HG03280 (cell line): ENCODE measurements at regions not wholly inside any gene's neighbourhood (a gene's known extent, or its start where the extent isn't known, plus 50 kb on each side); places are given as distances from the start of the nearest gene placed in this dataset.
A peak's percentile ranks its signal among the peaks of the same experiment; 100 is the strongest.

Experiments
- ATAC-seq: cut with Tn5 transposase; IDR thresholded peaks from one replicate; pipeline ENCODE4 v1.9.1; 2021; ENCODE audit warnings: mild to moderate bottlenecking, moderate library complexity; ENCODE audit not compliant: unreplicated experiment

DNA sequence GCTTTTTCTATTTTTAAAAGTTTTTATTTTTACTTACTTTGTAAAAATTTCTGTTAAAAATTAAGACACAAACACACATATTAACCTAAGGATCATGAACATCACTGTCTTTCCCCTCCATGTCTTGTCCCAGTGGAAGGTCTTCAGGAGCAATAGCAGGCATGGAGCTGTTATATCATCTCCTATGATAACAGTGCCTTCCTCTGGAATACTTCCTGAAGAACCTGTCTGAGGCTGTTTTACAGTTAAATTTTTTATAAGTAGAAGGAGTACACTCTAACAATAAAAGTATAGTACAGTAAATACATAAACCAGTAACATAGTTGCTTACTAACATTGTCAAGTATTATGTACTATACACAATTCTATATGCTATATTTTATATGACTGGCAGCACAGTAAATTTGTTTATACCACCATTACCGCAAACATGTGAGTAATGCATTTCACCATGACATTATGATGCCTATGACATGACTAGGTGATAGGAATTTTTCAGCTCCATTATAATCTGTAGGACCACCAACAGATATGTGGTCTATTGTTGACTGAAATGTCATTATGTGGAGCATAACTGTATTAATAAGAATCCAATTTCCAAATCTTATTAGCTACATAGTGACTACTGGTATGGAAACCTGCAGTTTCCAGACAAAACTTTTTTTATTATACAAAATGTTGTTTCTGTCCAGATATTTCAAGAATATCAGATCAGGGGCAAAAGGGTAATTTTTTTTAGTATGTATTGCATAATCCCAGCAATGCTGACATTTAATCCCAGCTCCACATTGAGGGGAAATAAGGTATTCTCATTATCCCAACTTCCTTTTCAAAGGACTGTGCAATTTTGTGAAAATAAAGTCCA is 337.2 kb upstream of the SLC39A10 start:
- ATAC-seq: no peak

DNA sequence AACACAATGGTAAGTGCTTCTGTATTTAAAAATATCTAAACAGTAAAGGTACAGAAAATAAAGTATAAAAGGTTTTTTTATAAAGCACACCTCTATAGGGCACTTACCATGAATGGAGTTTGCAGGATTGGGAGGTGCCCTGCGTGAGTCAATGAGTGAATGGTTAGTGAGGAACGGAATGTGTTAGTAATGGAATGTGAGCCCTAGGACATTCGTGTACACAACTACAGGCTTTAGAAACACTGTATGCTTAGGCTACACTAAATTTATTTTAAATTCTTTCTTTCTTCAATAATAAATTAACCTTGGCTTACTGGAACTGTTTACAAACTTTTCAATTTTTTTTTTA is 337.9 kb upstream of the SLC39A10 start:
- ATAC-seq: no peak

DNA sequence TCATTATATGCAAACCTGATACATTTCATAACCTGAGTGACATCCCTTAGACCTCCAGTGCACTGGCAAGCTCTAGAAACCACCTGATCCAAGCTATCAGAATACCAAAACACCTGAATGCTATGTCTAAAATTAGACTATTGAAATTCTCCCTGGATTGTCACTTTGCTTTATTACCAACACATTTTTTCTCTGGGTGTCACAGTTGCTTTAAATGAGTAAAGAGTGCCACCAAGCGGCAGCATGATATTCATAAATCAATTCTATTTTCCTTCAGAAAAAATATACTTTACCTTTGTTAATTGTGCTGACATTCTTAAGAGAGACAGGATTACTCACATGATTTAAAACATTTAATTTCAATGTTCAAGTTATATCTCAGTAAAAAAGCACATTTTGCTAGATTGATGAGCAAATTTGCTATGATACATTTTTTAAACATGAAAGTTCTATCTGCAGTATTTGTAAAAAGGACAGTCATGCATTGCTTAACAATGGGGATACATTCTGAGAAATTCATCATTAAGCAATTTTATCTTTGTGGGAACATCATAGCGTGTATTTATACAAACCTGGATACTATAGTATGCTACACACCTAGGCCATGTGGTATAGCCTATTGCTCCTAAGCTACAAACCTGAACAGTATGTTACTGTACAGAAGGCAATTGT is 338.4 kb upstream of the SLC39A10 start:
- ATAC-seq: peak; percentile 43

DNA sequence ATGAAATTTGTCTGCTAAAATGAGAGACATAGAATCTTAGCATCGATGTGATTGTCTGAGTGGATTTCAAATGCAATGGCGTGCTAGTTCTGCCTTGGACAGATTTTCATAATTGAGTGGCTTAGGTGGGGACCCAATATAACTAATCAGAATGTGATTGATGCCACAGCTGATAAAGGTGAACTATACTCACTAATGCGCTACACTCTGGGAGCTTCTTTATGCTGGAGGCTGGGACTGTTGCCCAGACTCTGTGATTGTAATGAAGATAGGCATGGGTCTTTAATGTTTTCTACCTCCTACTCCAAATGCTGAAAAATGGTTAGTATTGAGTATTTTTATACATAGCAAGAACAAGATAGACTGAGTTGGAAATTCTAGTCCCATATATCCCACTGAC is 339.5 kb upstream of the SLC39A10 start:
- no peak for ATAC-seq

DNA sequence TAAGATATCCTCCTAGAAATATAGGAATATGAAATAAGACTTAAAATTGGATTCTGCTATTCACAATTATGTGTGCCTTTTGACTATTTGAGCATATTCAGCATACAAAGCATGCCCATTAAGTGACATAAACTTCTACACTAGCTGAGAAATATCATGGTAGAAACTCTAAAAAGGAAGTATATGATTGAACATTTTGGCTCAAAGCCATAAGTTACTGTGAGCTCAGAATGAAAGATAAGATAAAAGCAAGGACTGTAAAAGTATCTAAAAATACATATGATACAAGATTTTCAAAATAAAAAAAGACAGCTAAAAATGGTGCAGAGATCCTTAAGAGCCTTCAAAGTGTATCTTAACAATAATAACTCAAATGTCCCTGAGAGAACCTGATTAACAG is 340.5 kb upstream of the SLC39A10 start:
- ATAC-seq: no peak

DNA sequence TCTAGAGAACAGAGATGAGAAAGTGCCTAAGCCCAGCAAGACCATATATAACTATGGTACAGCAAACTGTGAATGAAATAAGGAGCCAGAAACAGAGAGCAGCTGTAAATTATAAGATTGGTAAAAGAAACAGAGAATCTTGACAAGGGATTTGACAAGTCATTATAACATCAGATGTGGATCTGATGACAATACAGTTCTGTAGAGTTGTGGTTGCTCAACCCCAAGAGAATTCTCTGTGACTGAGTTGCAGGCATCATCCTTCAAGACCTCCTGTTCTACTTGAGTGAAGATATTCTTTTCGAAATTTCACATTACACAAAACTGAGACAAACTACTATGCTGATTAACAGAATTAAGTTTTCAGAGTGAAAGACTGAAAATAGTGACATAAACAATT is 343.1 kb upstream of the SLC39A10 start:
- peak; percentile 38 for ATAC-seq

DNA sequence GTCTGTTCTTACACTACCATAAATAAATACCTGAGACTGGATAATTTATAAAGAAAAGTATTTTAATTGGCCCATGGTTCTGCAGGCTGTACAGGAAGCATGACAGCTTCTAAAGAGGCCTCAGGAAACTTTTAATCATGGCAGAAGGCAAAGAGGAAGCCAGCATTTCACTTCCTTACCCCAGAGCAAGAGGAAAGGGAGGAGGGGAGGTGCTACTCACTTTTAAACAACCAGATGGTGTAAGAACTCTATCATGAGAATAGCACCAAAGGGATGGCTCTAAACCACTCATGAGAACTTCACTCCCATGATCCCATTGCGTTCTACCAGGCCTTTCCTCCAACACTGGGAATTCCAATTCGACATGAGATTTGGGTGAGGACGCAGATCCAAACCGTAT is 344.4 kb upstream of the SLC39A10 start:
- ATAC-seq: no peak

DNA sequence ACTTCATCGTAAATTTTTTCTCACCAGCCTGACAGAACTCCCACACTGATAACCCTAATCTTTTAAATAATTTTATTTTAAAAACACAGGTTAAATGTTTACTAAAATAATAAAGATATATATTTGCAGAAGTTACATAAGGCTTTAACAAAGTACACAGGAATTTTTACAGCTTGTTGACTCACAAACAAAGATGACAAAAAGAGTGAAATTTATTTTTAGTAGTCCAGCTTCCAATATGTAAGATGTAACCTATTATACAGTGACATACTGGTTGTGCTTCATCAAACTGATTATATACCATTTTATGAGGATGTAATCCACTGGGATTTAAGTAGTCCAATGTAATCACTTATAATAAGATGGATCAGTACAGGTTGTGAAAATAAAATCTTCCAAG is 348.9 kb upstream of the SLC39A10 start:
- ATAC-seq: no peak

DNA sequence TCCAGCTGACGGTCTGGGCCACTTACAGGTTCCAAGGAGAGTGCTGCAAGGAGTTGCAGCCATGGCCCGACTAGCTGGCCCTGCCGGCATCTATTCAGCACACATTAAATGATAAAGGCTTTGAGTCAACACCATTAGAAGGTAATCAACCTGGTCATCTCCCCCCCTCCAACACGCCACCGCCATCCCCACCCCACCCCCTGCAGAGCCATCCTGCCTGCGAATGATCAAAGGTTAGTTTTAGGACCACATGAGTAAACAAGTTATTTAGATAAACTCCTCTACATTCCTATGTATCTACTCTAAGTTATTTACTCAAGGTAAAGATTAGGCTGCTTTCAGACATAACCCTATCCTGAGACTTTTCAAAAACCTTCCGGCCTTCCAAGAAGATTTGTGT is 349.3 kb upstream of the SLC39A10 start:
- no peak for ATAC-seq

DNA sequence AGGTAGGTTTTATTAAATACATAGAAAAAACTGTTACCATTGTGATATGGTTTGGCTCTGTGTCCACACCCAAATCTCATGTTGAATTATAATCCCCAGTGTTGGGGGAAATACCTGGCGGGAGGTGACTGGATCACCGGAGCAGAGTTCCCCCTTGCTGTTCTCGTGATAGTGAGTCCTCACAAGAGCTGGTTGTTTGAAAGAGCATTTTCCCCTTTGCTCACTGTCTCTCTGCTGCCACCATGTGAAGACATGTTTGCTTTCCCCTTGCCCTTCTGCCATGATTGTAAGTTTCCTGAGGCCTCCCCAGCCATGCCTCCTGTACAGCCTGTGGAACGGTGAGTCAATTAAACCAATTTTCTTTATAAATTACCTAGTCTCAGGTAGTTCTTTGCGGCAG is 352.7 kb upstream of the SLC39A10 start:
- no peak for ATAC-seq

DNA sequence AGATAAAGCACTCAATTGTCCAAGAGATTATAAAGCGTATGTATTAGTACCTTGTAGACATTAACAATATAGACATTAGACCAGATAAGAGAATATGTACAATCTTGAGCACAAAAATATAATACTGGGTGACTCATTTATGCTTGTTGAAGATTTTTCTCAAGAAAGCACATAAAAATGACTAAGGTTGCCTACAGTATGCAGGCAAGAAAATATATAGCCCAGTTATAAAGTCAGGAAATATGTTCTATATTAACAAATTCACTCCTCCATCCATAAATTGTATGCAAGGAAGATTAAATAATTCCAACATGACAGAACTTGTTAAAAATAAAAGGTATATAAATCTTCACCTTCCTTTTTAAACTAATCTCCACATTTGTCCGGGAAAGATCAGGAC is 356.4 kb upstream of the SLC39A10 start:
- ATAC-seq: no peak

DNA sequence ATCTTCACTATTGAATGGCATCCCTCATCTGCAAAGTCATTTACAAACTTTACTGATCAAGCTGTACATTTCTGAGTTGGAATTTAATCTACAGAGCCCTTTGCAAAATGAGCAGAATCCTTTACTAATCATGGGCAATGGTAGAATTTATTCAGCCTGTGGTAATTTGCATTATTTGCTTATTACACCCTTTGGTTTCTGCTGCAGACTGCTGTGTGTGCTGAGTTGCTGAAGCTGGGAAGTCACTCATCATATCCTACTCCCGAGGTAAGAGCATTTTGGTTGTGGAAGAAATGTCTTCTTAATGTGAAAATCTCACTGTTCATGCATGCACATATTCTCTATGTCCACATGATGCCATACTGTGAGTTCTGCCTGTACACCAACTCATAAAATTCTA is 357.4 kb upstream of the SLC39A10 start:
- ATAC-seq: no peak

DNA sequence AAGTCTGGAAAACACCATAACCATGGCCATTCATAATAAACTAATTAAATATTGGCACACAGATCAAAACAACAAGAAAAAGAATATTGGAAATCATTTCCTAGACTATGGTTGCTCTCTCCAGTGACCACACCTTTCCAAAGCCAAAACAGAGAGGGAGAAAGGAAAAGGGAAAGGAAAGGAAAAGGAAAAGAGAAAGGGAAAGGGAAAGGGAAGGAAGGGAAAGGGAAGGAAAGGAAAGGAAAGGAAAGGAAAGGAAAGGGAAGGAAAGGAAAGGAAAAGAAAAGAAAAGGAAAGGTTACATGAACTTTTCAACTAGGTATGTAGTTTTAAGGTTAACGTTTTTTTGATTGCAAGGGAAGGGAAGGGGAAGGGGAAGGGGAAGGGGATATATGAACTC is 360.5 kb upstream of the SLC39A10 start:
- no peak for ATAC-seq

DNA sequence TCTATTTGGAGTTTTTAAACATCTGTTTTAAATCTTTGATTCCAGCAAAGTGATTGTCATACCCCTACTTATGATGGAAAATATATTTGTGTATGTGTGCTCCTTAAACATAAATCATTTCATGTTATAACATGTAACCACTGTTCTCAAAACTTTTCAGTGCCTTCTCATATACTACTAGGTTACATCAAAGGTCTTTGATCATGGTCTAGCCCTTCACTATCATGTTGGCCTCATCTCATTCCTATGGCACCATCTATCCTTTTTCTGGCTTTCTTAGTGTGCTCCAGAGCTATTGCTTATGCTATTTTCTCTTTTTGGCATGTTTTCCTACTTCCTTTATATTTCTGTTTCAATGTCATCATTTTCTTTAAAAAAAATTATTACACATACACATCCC is 367.9 kb upstream of the SLC39A10 start:
- no peak for ATAC-seq

DNA sequence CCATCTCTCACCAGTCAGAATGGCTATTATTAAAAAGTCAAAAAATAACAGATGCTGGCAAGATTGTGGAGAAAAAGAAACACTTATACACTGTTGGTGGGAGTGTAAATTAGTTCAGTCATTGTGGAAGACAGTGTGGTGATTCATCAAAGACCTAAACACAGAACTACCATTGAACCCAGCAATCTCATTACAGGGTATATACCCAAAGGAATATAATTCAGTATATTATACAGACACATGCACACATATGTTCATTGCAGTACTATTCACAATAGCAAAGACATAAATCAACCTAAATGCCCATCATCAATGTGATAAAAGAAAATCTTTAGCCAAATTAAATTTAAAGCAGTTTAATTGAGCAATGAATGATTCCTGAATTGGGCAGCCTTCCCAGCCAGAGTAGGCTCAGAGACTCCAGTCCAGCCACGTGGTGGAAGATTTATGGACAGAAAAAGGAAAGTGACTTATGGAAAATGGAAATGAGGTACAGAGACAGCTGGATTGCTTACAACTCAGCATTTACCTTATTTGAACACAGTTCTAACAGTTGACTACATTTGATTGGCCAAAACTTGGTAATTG is 377.1 kb upstream of the SLC39A10 start:
- no peak for ATAC-seq

DNA sequence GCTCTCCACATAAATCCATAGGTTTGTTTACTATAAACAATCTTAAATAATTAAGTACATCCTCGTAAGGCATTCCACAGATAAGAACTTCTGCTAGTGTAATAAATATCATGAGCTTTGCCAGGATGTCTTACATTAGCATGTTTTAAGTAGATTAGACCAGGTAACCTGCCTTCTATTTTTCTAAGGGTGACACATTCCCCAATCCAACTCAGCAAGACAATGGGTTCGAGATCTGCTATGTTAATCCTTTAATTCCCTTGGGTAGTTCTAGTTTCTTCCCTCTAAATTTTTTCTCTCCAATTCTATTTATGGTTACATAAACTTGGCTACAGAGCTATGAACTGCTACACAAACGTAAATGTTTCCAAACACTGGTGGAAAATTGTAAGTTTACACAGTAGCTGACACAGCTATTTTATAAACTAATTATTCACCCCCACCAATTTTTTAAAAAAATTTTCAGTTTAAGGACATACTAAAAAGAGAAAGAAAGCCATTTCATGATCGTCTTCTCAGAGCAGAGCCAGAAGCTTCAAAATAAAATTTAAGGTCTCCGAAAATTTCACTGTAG is 386.5 kb upstream of the SLC39A10 start:
- no peak for ATAC-seq

DNA sequence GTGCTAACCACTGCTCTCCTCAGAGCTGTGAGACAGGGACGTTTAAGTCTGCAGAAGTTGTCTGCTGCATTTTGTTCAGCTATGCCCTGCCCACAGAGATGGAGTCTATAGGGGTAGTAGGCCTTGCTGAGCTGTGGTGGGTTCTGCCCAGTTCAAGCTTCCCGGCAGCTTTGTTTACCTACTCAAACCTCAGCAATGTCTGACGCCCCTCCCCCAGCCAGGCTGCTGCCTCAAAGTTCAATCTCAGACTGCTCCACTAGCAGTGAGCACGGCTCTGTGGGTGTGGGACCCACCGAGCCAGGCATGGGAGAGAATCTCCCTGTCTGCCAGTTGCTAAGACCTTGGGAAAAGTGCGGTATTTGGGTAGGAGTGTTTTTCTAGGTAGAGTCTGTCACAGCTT is 387.8 kb upstream of the SLC39A10 start:
- no peak for ATAC-seq

DNA sequence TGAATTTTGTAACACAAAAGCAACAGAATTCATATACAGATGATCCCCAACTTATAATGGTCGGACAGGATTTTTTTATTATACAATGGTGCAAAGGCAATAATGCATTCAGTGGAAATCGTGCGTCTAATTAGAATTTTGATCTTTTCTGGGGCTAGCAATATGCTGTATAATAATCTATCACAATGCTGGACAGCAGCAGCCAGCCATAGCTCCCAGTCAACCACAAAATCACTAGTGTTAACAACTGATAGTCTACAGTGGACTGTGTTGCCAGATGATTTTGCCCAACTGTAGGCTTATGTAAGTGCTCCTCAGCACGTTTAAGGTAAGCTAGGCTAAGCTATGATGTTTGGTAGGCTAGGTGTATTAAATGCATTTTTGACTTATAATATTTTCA is 399.0 kb upstream of the SLC39A10 start:
- ATAC-seq: no peak

DNA sequence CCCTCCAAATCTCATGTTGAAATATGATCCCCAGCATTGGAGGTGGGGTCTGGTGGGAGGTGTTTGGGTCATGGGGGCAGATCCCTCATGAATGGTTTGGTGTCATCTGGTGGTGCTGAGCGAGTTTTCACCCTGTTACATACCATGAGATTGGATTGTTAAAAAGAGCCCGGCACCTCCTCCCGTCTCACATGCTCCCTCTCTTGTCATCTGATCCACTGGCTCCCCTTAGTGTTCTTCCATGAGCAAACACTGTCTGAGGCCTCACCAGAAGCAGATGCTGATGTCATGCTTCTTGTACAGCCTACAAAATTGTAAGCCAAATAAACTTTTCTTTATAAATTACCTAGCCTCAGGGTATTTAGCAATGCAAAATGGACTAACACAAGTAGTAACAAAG is 405.0 kb upstream of the SLC39A10 start:
- ATAC-seq: no peak

DNA sequence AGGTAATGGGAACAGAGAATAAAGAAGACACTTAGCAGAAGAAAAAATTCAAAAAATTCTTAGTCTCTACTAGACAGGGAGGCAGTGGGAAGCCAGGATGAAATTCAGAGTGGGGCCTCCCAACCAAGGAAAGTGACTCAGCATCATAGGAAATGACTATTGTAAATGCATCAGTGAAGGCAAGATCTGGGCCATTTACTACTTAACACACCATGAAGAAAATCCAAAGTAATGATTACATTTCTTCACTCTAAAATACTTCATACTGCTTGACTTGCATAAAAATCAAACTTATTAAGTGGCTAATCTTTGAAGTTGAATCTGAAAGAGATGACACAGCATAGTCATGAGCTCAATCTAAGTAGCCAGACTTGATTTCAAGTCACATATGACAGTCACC is 405.8 kb upstream of the SLC39A10 start:
- ATAC-seq: no peak

DNA sequence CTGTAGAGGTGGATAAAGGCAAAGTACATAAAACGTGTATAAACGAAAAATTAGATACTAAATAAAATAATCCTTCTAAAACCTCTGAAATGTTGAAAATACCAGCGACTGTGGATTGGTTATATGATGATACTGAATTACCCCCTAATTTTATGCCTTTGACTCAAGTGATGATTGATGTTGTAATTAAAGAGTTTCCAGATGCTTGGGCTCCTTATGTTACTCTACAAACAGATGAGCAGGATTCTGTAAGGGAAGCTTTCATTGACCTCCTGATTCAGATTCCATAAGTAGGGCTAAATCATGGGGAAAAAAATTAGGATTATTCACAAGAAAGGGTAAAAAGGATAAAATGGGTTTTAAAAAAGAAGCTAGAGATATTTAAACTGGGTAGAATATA is 418.2 kb upstream of the SLC39A10 start:
- ATAC-seq: no peak

DNA sequence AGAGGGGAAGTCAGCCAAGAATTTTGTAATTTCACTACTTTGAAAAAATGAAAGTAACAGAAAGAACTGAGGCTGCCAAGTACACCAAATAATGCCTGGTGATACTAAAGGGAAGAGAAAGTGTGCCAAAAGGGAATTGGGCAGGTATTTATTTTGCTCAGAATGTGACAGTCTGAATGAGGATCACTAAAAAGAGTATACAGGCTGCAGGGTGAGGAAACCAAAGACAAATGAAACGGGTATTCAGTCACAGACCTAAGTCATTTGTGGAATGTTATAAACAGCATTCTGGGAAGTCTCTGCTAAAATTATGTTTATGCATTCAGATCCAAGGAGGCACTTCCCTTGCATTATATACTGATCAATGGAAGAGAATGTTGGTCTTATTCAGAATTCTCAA is 418.6 kb upstream of the SLC39A10 start:
- no peak for ATAC-seq
